ENCODE measurements at regions not wholly inside any gene's neighbourhood (a gene's known extent, or its start where the extent isn't known, plus 50 kb on each side); places are given as distances from the start of the nearest gene placed in this dataset.

DNA sequence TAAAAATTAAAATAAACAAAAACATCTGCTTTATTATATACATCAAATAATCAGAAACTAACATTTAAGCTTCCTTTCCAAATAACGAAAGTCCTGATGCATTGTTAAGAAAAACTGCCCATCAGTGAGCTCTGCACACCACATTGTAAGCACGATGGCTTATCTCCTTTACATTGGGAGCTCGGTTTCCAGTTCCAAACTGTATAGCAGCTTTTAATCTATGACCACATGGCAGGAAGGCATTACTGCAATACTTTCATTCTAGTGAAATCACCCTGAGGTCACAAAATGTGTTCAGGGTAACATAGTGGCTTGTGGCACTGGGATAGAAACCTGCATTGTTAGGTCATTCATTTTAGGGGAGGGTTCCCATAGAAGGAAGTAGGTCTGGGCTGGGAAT lies 146.3 kb downstream of the ZNF22 start:
- no peaks in the 10 kb centered on the region for H3K4me1 ChIP-seq
- DNase-seq = no peak
- TF ChIP-seq CTCF (IDR thresholded peaks at IDR 0.05; ENCODE audit: borderline replicate concordance) = no peak
- H3K27ac ChIP-seq (replicated peaks) = no peak overlapping the region
- peaks cover 6% of the 10 kb centered on the region for H3K27me3 ChIP-seq (ENCODE audit: low read depth)
- no peak overlapping the region for H3K4me3 ChIP-seq
- intact Hi-C loops (cut with micrococcal nuclease) = no loop called here
- H3K36me3 ChIP-seq = no peaks in the 10 kb centered on the region
- no peaks in the 10 kb centered on the region for H3K9me3 ChIP-seq (replicated peaks)

DNA sequence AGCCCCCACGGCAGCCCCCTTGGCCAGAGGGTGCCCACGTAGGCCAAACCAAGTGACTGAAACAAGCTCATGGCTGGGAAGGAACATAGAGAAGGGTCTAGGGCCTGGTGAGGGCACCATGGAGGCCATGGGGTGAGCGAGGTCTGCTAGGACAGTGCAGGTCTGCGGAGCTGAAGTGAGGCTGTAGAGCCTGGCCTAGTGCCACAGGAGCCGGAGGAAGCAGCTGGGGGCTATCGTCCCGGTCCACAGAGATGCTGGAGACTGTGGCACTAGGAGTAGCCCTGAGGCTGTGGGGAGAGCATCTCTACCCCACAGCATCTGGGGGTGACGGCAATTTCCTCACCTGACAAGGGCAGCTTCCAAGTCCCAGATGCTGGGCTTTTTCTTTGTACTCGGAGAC lies 150.3 kb downstream of the ZNF22 start:
- DNase-seq = no peak
- no peak overlapping the region for H3K4me3 ChIP-seq
- H3K36me3 ChIP-seq = no peaks in the 10 kb centered on the region
- H3K9me3 ChIP-seq (replicated peaks) = no peaks in the 10 kb centered on the region
- H3K4me1 ChIP-seq = no peaks in the 10 kb centered on the region
- intact Hi-C loops (cut with micrococcal nuclease) = no loop called here
- no peaks in the 10 kb centered on the region for H3K27me3 ChIP-seq (ENCODE audit: low read depth)
- no peak overlapping the region for H3K27ac ChIP-seq (replicated peaks)
- no peak for TF ChIP-seq CTCF (IDR thresholded peaks at IDR 0.05; ENCODE audit: borderline replicate concordance)

DNA sequence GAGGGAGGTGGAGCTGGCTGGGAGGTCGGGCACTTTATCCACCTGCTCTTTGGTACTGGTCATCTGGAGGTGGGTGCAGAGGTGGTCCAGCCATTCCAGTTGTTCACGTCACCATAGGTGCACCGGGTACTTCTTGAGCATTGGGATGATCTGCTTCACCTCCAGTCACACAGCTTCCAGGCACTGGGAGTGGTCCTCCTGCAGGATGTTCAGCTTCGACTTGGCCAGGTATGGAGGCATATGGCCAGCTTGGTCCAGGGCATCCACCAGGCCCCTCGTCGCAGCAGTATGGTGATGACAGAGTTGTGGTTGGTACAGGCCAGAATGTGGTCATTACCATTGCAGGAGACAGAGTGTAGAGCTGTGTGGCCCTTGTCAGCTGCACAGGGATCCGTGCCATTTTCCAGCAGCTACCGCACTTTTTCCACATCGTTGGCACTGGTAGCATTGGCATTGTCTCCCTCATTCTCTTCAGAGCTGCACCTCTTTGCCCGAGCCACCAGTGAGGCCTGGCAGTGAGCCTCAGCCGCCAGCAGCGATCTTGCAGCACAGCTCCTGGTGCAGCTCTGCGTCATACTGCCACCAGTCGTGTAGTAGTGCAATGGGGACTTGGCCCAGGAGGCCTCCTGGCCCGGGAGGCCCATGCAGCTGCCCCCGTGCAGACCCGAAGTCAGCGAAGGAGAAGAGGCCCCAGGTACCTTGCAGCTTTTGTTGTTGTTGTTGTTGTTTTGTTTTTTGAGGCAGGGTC lies 150.9 kb downstream of the ZNF22 start:
- no peaks in the 10 kb centered on the region for H3K36me3 ChIP-seq
- no peak overlapping the region for H3K27ac ChIP-seq (replicated peaks)
- intact Hi-C loops (cut with micrococcal nuclease) = no loop called here
- no peaks in the 10 kb centered on the region for H3K4me1 ChIP-seq
- DNase-seq = no peak
- no peak overlapping the region for H3K4me3 ChIP-seq
- TF ChIP-seq CTCF (IDR thresholded peaks at IDR 0.05; ENCODE audit: borderline replicate concordance) = no peak
- H3K9me3 ChIP-seq (replicated peaks) = no peaks in the 10 kb centered on the region
- H3K27me3 ChIP-seq (ENCODE audit: low read depth) = no peaks in the 10 kb centered on the region

DNA sequence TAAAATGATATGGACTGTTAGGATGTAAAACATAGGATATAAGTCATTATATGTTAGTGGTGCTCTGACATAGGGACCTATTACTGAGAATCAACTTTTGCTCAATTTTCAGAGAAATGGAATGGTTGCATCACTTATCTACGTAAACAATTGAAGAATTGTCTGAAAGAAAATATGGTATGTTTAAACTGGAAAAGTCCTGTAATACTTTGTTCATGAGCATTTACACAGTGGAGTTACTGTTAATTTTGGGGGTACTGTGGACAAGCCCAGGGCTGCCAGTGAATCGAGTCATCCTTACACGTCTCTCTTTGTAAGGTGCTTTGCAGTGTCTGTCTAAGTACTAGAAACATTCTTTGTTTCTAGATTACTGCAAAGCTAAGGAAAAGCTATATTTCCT lies 152.0 kb downstream of the ZNF22 start:
- no peak overlapping the region for H3K4me3 ChIP-seq
- H3K36me3 ChIP-seq = no peaks in the 10 kb centered on the region
- no peaks in the 10 kb centered on the region for H3K9me3 ChIP-seq (replicated peaks)
- no peak for TF ChIP-seq CTCF (IDR thresholded peaks at IDR 0.05; ENCODE audit: borderline replicate concordance)
- H3K4me1 ChIP-seq = no peaks in the 10 kb centered on the region
- intact Hi-C loops (cut with micrococcal nuclease) = no loop called here
- no peaks in the 10 kb centered on the region for H3K27me3 ChIP-seq (ENCODE audit: low read depth)
- no peak overlapping the region for H3K27ac ChIP-seq (replicated peaks)
- DNase-seq = no peak

- no peaks in the 10 kb centered on the region for H3K27me3 ChIP-seq (ENCODE audit: low read depth)
- H3K27ac ChIP-seq (replicated peaks) = no peak overlapping the region
- no peaks in the 10 kb centered on the region for H3K9me3 ChIP-seq (replicated peaks)
- intact Hi-C loops (cut with micrococcal nuclease) = no loop called here
- no peak overlapping the region for H3K4me3 ChIP-seq
- H3K4me1 ChIP-seq = no peaks in the 10 kb centered on the region
- H3K36me3 ChIP-seq = no peaks in the 10 kb centered on the region
- no peak for DNase-seq
- TF ChIP-seq CTCF (IDR thresholded peaks at IDR 0.05; ENCODE audit: borderline replicate concordance) = no peak
Observed at GRCh38 chr10:45154502-45154901, 153.8 kb downstream of the ZNF22 start.

Measured in left ventricle myocardium inferior (tissue), 1 donor.